ENCODE measurements at regions not wholly inside any gene's neighbourhood (a gene's known extent, or its start where the extent isn't known, plus 50 kb on each side); places are given as distances from the start of the nearest gene placed in this dataset.

GRCh38 chr9:126205845-126206498 is 120.7 kb upstream of the MVB12B start:
- Histone ChIP-seq H3K4me3 (no peak overlapping the region), H3K9me3 (replicated peaks; ENCODE audit: control insufficient read depth, insufficient read depth, low read length) (no peaks in the 10 kb centered on the region; the same call in 2 of the 3 replicates), H3K36me3 (ENCODE audit: control insufficient read depth in 2 of 2, insufficient read depth in 2 of 2, low read length in 1 of 2) (no peaks in the 10 kb centered on the region), H3K27ac (ENCODE audit: control insufficient read depth, insufficient read depth) (no peak overlapping the region), H2AFZ (ENCODE audit: control insufficient read depth, low read depth, low read length) (no peak overlapping the region), H3K27me3 (replicated peaks in 1 of 2; ENCODE audit: control insufficient read depth in 2 of 2, insufficient read depth in 2 of 2, low read length in 1 of 2) (peaks cover 0 to 2% of the 10 kb centered on the region in 2 experiments; a peak in 3 of 4 replicates), H3K79me2 (ENCODE audit: control insufficient read depth, insufficient read depth, low read length) (no peaks in the 10 kb centered on the region), H3K9ac (ENCODE audit: control insufficient read depth, insufficient read depth, low read length) (no peak overlapping the region), H3K4me2 (ENCODE audit: control insufficient read depth, insufficient read depth) (no peak overlapping the region), H4K20me1 (ENCODE audit: control insufficient read depth, insufficient read depth) (no peaks in the 10 kb centered on the region), H3K4me1 (ENCODE audit: control insufficient read depth, insufficient read depth, low read length) (no peaks in the 10 kb centered on the region)
- ChIA-PET RAD21 (ENCODE audit: unreplicated experiment) (no interaction called here), POLR2A (no interaction called here), SMC1A (ENCODE audit: uncharacterized antibody, unreplicated experiment) (no interaction called here), CTCF (no interaction called here)
- intact Hi-C loops (cut with micrococcal nuclease; ENCODE audit: unreplicated experiment): no loop called here
- 59% methylated on average over 22 of the region's 22 CpGs for WGBS (ENCODE audit: insufficient coverage, insufficient replicate concordance, low lambda C conversion rate, missing lambda C conversion rate)
- in situ Hi-C loops (cut with MboI): no loop called here
- ATAC-seq: no peak
- no peak for DNase-seq (ENCODE audit: low read depth, low spot score)
- TF ChIP-seq SREBF2 (IDR thresholded peaks at IDR 0.05; ENCODE audit: low read length): no peak
- TF ChIP-seq ASH2L (IDR thresholded peaks at IDR 0.05; ENCODE audit: borderline replicate concordance, low read depth): no peak
- TF ChIP-seq ESRRA (IDR thresholded peaks at IDR 0.05; ENCODE audit: low read length): no peak
- no peak for TF ChIP-seq NFYB (IDR thresholded peaks at IDR 0.05; ENCODE audit: insufficient read depth, low read depth, low read length)
- no peak for TF ChIP-seq ZNF384 (IDR thresholded peaks at IDR 0.05; ENCODE audit: borderline replicate concordance, low read depth, low read length)
- no peak for TF ChIP-seq KDM1A (IDR thresholded peaks at IDR 0.05; ENCODE audit: borderline replicate concordance)
- TF ChIP-seq SIX5 (IDR thresholded peaks at IDR 0.05; ENCODE audit: low read depth, low read length, severe bottlenecking): no peak
- TF ChIP-seq PML (IDR thresholded peaks at IDR 0.05; ENCODE audit: low read length): no peak
- TF ChIP-seq ZBED1 (IDR thresholded peaks at IDR 0.05; ENCODE audit: borderline replicate concordance): no peak
- TF ChIP-seq BACH1 (IDR thresholded peaks at IDR 0.05; ENCODE audit: borderline replicate concordance): no peak
- no peak for FAIRE-seq
- BruUV-seq (replicated peaks): no TSS peak

All from GM12878 (cell line).